Fibroblast of mammary gland (primary cell): ENCODE measurements at regions not wholly inside any gene's neighbourhood (a gene's known extent, or its start where the extent isn't known, plus 50 kb on each side); places are given as distances from the start of the nearest gene placed in this dataset.

Experiments used
- DNase-seq: peaks from one replicate; pipeline ENCODE4 v3.0.0-alpha.2; 2010; ENCODE audit warnings: low read depth
- H3K4me3 ChIP-seq: 2 replicates; pipeline ENCODE4 v1.5.1; 2011; ENCODE audit warnings: low read depth, mild to moderate bottlenecking, low read length, moderate library complexity; ENCODE audit not compliant: control insufficient read depth
- CTCF ChIP-seq: conservative IDR thresholded peaks from 2 replicates; pipeline ENCODE4 v1.5.1; 2011; ENCODE audit warnings: low read depth, low read length, inconsistent platforms; ENCODE audit not compliant: control insufficient read depth, insufficient read depth

DNA sequence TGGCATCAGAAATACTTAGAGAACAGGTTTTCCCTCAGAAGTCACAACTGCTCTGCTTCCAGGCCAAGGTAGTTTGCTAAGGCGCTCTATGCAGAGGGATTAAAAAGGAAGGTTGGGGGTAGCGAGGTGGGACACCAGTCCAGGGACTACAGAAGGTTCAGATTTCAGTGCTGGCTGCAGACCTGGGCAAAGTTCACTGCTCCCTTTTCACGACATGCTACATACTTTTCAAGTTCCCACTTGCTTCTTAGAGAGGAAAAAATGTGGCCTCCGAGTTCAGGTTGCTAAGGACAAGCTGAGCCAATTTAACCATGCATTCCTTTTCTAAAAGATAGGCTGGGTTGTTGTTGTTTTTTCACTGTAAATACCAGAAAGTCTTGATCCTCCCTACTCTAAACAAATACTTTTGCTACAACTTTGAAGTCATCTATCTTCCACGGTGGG is 158.6 kb upstream of the NR2F2 start:
- DNase-seq, result no peak
- H3K4me3 ChIP-seq, result no peak overlapping the region
- no peak for TF ChIP-seq CTCF

GRCh38 chr15:96172417-96172816 is 158.1 kb upstream of the NR2F2 start:
- DNase-seq, result no peak
- no peak overlapping the region for H3K4me3 ChIP-seq
- no peak for TF ChIP-seq CTCF

DNA sequence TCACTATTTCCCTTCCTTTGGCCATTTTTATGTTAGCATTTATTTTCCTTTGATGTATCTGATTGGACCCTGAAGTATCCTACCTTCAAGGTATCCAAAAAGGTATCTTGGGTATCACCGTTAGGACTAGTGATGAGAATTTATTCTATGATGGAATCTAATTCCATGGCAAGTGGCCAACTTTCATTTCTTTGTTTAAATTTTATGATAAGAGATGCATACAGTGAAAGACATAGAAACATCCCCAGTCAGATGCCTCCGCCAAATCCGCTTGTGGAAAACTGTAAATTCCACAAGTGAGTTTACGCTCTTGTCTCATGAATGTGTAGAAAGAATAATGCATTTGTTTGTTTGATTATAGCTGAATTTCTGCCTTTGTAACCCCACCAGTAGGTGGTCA is 153.7 kb upstream of the NR2F2 start:
- DNase-seq, result no peak
- TF ChIP-seq CTCF, result no peak
- no peak overlapping the region for H3K4me3 ChIP-seq

- TF ChIP-seq CTCF, result no peak
- no peak for DNase-seq
- no peak overlapping the region for H3K4me3 ChIP-seq
Observed at GRCh38 chr15:96177279-96177678, 153.2 kb upstream of the NR2F2 start.

DNA sequence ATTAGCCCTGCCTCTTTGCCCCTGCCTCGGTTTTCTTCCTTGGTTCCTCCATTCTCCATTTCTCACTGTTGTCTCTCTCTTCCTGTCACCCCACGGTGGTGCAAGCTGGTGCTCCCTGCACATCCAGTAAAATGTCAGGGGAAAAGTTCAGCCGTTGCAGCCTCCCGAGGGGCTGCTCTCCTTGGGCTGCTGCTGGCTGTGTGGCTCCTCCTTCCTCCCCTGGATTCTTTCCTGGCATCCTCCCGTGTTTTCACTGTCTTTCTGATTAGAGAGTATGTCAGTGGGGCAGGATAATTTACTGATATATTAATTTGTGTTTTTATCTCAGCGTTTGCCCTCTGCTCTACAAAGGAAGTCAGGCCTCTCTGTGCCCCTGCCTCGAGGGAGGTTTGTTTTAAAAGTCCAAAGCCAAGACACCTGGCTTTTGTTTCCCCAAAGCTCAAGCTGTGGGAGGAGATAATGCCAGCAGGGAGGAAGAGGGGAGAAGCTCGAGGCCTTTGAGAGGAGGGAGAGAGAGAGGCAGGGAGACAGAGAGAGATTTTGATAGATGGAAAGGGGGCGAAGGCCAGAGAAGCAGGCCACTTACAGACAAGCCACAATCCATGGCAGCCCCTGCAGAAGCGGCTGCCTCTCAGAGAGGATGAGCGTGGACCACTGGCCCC is 150.3 kb upstream of the NR2F2 start:
- DNase-seq, result no peak
- H3K4me3 ChIP-seq, result no peak overlapping the region
- no peak for TF ChIP-seq CTCF

GRCh38 chr15:96181217-96181616 is 149.3 kb upstream of the NR2F2 start:
- no peak for TF ChIP-seq CTCF
- no peak for DNase-seq
- H3K4me3 ChIP-seq, result no peak overlapping the region

DNA sequence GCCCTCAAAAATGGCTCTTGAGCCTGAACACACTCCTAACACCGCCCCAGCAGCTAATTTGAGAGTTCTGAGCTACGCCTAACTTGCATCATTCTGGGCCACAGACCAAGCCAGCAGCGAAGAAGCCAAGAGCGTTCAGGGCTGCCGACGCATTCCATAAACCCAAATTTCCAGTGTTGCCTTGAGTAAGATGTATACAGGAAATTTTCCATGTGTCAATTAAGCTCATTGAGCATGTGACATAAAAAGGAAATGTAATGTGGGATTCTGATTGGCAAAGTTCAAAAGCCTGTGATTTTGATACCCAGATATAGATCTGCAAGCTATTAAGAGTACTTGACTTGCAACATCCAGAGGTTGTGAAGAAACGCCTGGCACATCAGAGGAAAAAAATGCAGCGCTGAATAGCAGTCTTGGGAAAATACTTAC is 148.6 kb upstream of the NR2F2 start:
- no peak overlapping the region for H3K4me3 ChIP-seq
- peak; percentile 96 for DNase-seq
- TF ChIP-seq CTCF, result no peak
